ENCODE measurements at regions not wholly inside any gene's neighbourhood (a gene's known extent, or its start where the extent isn't known, plus 50 kb on each side); places are given as distances from the start of the nearest gene placed in this dataset.

- no peak for DNase-seq
- intact Hi-C loops (cut with DNase I): no loop called here
- TF ChIP-seq POLR2A (IDR thresholded peaks at IDR 0.05): no peak
- TF ChIP-seq CTCF (IDR thresholded peaks at IDR 0.05): no peak
- Histone ChIP-seq H3K4me1 (no peaks in the 10 kb centered on the region), H3K27ac (no peak overlapping the region), H3K4me3 (replicated peaks in 1 of 3) (no peak overlapping the region), H3K9me3 (no peaks in the 10 kb centered on the region), H3K36me3 (no peaks in the 10 kb centered on the region), H3K27me3 (no peaks in the 10 kb centered on the region)
- WGBS, 2 donors: 91 to 92% methylated on average over 10 of the region's 10 CpGs
Measured at GRCh38 chr1:228894442-228894989, 159.2 kb downstream of the RHOU start.

GRCh38 chr1:228897901-228898300 is 162.6 kb downstream of the RHOU start:
- H3K4me1 ChIP-seq: peaks cover 6 to 7% of the 10 kb centered on the region in 2 donors
- no peaks in the 10 kb centered on the region for H3K9me3 ChIP-seq
- intact Hi-C loops (cut with DNase I): no loop called here
- no peaks in the 10 kb centered on the region for H3K36me3 ChIP-seq
- no peak overlapping the region for H3K27ac ChIP-seq
- no peak for TF ChIP-seq CTCF (IDR thresholded peaks at IDR 0.05)
- no peak for TF ChIP-seq POLR2A (IDR thresholded peaks at IDR 0.05)
- no peak overlapping the region for H3K4me3 ChIP-seq (replicated peaks in 1 of 3)
- DNase-seq: no peak
- no peaks in the 10 kb centered on the region for H3K27me3 ChIP-seq
- WGBS, 2 donors: 94 to 96% methylated on average over 9 of the region's 9 CpGs

GRCh38 chr1:228898582-228898992 is 163.3 kb downstream of the RHOU start:
- H3K27ac ChIP-seq: no peak overlapping the region
- H3K27me3 ChIP-seq: no peaks in the 10 kb centered on the region
- H3K4me3 ChIP-seq (replicated peaks in 1 of 3): no peak overlapping the region
- peaks cover 12 to 14% of the 10 kb centered on the region in 2 donors for H3K4me1 ChIP-seq
- intact Hi-C loops (cut with DNase I): no loop called here
- WGBS, 2 donors: 75 to 76% methylated on average over 6 to 8 of the region's 8 CpGs
- H3K36me3 ChIP-seq: no peaks in the 10 kb centered on the region
- no peaks in the 10 kb centered on the region for H3K9me3 ChIP-seq
- DNase-seq: no peak
- no peak for TF ChIP-seq POLR2A (IDR thresholded peaks at IDR 0.05)

GRCh38 chr1:228899421-228899956 is 164.2 kb downstream of the RHOU start:
- no peak for TF ChIP-seq CTCF (IDR thresholded peaks at IDR 0.05)
- TF ChIP-seq POLR2A (IDR thresholded peaks at IDR 0.05): no peak
- WGBS, 2 donors: 89 to 92% methylated on average over 12 of the region's 12 CpGs
- Histone ChIP-seq H3K9me3 (no peaks in the 10 kb centered on the region), H3K27ac (no peak overlapping the region), H3K4me1 (peaks cover 14 to 19% of the 10 kb centered on the region in 2 donors), H3K4me3 (replicated peaks in 1 of 3) (no peak overlapping the region), H3K36me3 (no peaks in the 10 kb centered on the region), H3K27me3 (no peaks in the 10 kb centered on the region)
- intact Hi-C loops (cut with DNase I): no loop called here
- DNase-seq: no peak

- no peak overlapping the region for H3K27ac ChIP-seq
- no peaks in the 10 kb centered on the region for H3K27me3 ChIP-seq
- no peak overlapping the region for H3K4me3 ChIP-seq (replicated peaks in 1 of 3)
- 73 to 82% methylated on average over 17 of the region's 17 CpGs for WGBS, 2 donors
- no peaks in the 10 kb centered on the region for H3K36me3 ChIP-seq
- TF ChIP-seq CTCF (IDR thresholded peaks at IDR 0.05): no peak
- TF ChIP-seq POLR2A (IDR thresholded peaks at IDR 0.05): no peak
- intact Hi-C loops (cut with DNase I): no loop called here
- peak in 1 of 2 donors; percentile 11 for DNase-seq
- peaks cover 14 to 19% of the 10 kb centered on the region in 2 donors for H3K4me1 ChIP-seq
- no peaks in the 10 kb centered on the region for H3K9me3 ChIP-seq
Measured at GRCh38 chr1:228900099-228900885, 165.0 kb downstream of the RHOU start.
